Fibroblast of lung (primary cell): ENCODE measurements at regions not wholly inside any gene's neighbourhood (a gene's known extent, or its start where the extent isn't known, plus 50 kb on each side); places are given as distances from the start of the nearest gene placed in this dataset.

Experiments used
- EZH2 ChIP-seq: IDR thresholded peaks from 2 replicates; pipeline ENCODE4 v1.5.1; 2012; ENCODE audit warnings: low read length, control low read depth, mild to moderate bottlenecking; ENCODE audit errors: missing control alignments
- TF ChIP-seq, protein P1 (sequence below), 2 donors: IDR thresholded peaks in 1 of 2; conservative IDR thresholded peaks in 1 of 2; 1 replicate in 1 of 2; 2 replicates in 1 of 2; pipeline ENCODE4 v1.5.1; 2011 to 2012; ENCODE audit warnings: low read length in 2 of 2, control low read depth in 1 of 2, inconsistent platforms in 1 of 2, low read depth in 1 of 2, mild to moderate bottlenecking in 1 of 2

DNA sequence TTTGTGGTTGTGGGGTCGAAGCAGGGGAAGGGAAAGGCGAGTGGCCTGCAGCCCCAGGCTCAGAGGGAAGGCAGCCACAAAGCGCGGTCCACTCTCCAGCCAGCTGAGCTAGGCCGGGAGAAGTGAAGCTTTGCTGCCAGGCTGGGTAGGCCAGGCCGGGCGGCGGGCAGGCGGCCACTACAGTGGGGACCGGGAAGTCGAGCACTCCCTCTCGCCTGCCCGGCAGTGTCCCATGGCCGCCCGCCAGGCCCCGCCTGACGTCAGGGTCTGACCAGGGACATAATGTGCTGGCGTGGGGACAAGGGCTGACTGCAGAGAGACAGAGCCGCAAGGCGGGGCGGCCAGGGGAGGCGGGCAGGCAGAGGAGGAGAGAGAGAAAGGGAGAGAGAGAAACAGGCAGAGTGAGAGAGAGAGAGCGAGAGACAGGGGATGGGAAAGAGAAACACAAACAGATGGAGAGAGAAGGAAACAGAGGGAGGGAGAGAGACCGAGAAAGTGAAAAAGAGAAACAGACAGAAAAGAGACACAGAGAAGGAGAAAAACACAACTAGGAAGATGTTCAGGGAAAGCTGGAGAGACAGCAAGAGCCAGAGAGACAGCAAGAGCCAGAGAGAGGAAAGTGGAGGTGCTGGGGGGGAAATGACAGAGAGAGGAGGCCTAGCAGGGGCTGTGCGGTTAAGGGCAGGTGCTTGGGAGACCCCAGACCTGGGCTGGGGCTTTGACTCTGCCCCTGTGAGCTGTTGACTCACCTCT is 94.5 kb upstream of the PTPN1 start:
- TF ChIP-seq, protein P1, sequence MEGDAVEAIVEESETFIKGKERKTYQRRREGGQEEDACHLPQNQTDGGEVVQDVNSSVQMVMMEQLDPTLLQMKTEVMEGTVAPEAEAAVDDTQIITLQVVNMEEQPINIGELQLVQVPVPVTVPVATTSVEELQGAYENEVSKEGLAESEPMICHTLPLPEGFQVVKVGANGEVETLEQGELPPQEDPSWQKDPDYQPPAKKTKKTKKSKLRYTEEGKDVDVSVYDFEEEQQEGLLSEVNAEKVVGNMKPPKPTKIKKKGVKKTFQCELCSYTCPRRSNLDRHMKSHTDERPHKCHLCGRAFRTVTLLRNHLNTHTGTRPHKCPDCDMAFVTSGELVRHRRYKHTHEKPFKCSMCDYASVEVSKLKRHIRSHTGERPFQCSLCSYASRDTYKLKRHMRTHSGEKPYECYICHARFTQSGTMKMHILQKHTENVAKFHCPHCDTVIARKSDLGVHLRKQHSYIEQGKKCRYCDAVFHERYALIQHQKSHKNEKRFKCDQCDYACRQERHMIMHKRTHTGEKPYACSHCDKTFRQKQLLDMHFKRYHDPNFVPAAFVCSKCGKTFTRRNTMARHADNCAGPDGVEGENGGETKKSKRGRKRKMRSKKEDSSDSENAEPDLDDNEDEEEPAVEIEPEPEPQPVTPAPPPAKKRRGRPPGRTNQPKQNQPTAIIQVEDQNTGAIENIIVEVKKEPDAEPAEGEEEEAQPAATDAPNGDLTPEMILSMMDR (conservative IDR thresholded peaks at IDR 0.05 in 1 of 2, IDR thresholded peaks at IDR 0.05 in 1 of 2; ENCODE audit: low read depth in 1 of 2, low read length in 2 of 2): no peak
- no peak for TF ChIP-seq EZH2
